ENCODE measurements at regions not wholly inside any gene's neighbourhood (a gene's known extent, or its start where the extent isn't known, plus 50 kb on each side); places are given as distances from the start of the nearest gene placed in this dataset.

DNA sequence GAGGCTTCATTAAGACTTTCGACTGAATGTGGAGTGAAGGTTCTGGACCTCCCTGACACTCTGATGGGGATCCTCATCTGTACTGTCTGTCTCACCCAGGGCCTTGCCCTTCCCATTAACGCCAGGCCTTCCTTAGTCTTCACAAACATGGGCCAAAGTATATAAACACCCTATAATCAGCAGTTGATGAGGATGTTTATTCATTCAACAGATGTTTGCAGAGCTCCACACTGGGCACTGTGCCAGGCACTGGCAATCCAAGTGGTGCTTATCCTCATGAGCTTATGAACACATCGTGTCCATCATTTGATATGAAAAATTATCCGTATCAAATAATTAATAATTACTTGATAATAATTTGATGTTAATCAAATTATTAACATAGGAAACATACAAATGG, 454.4 kb downstream of the FUT8 start:
- no peaks in the 10 kb centered on the region for H3K4me1 ChIP-seq (replicated peaks)
- no peak for DNase-seq (ENCODE audit: low spot score)
- no peaks in the 10 kb centered on the region for H3K27me3 ChIP-seq (replicated peaks; ENCODE audit: insufficient read depth)
- intact Hi-C loops (cut with DNase I), result no loop called here
- H3K27ac ChIP-seq, result no peak overlapping the region
- no peak overlapping the region for H3K4me3 ChIP-seq
- H3K36me3 ChIP-seq, result no peaks in the 10 kb centered on the region
- TF ChIP-seq POLR2A (IDR thresholded peaks at IDR 0.05) (no peak), POLR2AphosphoS5 (IDR thresholded peaks at IDR 0.05) (no peak)
- TF ChIP-seq, protein P1, sequence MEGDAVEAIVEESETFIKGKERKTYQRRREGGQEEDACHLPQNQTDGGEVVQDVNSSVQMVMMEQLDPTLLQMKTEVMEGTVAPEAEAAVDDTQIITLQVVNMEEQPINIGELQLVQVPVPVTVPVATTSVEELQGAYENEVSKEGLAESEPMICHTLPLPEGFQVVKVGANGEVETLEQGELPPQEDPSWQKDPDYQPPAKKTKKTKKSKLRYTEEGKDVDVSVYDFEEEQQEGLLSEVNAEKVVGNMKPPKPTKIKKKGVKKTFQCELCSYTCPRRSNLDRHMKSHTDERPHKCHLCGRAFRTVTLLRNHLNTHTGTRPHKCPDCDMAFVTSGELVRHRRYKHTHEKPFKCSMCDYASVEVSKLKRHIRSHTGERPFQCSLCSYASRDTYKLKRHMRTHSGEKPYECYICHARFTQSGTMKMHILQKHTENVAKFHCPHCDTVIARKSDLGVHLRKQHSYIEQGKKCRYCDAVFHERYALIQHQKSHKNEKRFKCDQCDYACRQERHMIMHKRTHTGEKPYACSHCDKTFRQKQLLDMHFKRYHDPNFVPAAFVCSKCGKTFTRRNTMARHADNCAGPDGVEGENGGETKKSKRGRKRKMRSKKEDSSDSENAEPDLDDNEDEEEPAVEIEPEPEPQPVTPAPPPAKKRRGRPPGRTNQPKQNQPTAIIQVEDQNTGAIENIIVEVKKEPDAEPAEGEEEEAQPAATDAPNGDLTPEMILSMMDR (IDR thresholded peaks at IDR 0.05), result no peak
- 67% methylated on average over 4 of the region's 4 CpGs for WGBS
- H3K9me3 ChIP-seq, result no peaks in the 10 kb centered on the region

DNA sequence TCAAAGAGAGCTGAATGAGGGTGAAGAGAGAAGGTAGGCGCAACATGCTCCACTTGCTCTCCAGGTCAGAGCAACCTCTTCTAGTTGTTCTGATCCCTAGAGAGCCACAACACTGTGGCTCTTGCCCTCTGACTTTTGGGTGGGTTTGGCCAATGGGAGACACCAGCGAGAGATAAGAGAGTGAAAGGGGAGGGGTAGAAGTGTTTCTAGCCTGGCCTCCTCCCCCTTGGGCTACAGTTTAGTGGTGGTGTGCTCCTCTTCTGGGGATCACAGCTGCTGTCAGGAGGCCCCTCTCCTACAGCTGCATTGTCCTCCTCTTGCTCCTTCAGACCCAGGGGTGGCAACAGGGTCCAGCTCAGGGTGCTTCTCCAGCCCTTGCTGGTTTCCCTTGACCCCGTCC, 454.8 kb downstream of the FUT8 start:
- DNase-seq (ENCODE audit: low spot score), result no peak
- WGBS, result 95% methylated on average over 3 of the region's 3 CpGs
- H3K4me1 ChIP-seq (replicated peaks), result no peaks in the 10 kb centered on the region
- H3K27me3 ChIP-seq (replicated peaks; ENCODE audit: insufficient read depth), result no peaks in the 10 kb centered on the region
- no peaks in the 10 kb centered on the region for H3K9me3 ChIP-seq
- no peaks in the 10 kb centered on the region for H3K36me3 ChIP-seq
- no peak overlapping the region for H3K27ac ChIP-seq
- intact Hi-C loops (cut with DNase I), result no loop called here
- no peak overlapping the region for H3K4me3 ChIP-seq
- no peak for TF ChIP-seq POLR2A (IDR thresholded peaks at IDR 0.05)
- no peak for TF ChIP-seq POLR2AphosphoS5 (IDR thresholded peaks at IDR 0.05)

DNA sequence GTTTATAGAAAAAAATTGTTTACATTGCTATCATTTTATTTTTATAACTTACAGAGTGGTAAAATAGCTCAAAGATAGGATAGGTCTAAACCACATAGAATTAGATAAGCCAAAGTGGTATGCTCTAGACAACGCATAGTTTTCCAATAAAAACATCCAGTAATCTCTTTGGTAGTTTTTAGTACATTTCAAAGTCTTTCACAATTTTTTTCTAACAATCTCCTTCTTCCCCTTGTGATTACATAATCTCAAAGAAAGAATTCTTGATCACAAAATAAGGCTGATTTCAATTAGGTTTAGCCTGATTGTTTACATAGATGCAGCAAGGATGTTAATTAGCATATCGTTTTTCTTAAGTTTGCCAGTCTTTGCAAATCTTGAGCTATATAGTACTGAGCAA, 460.0 kb downstream of the FUT8 start:
- Histone ChIP-seq H3K27ac (no peak overlapping the region), H3K4me1 (replicated peaks) (no peaks in the 10 kb centered on the region), H3K4me3 (no peak overlapping the region), H3K27me3 (replicated peaks; ENCODE audit: insufficient read depth) (no peaks in the 10 kb centered on the region), H3K36me3 (no peaks in the 10 kb centered on the region), H3K9me3 (no peaks in the 10 kb centered on the region)
- WGBS, result 77% methylated on average over 2 of the region's 2 CpGs
- intact Hi-C loops (cut with DNase I), result no loop called here
- DNase-seq (ENCODE audit: low spot score), result no peak
- no peak for TF ChIP-seq POLR2AphosphoS5 (IDR thresholded peaks at IDR 0.05)
- TF ChIP-seq, protein P1 (IDR thresholded peaks at IDR 0.05), result no peak
- no peak for TF ChIP-seq POLR2A (IDR thresholded peaks at IDR 0.05)

DNA sequence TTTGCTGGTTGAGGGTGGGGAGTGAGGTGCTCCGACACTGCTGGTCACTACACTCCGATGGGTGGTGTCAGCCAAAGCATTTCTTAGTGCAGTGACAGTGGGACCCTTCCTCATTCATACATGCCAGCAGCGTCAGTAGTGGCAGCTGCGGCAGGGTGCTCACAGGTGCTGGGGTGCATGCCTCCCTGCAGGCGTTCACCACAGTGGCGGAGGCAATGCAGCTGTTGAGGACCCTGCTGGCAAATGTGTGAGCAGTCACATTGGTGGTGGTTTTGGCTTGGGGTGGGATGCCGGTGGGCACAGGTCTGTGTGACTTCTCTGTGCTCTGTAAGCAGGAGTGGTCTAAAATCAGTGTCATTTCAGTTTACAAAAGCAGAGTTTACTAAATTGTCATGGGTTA, 464.6 kb downstream of the FUT8 start:
- no peaks in the 10 kb centered on the region for H3K27me3 ChIP-seq (replicated peaks; ENCODE audit: insufficient read depth)
- intact Hi-C loops (cut with DNase I), result no loop called here
- no peaks in the 10 kb centered on the region for H3K36me3 ChIP-seq
- WGBS, result 98% methylated on average over 7 of the region's 7 CpGs
- no peak for DNase-seq (ENCODE audit: low spot score)
- H3K27ac ChIP-seq, result no peak overlapping the region
- no peak overlapping the region for H3K4me3 ChIP-seq
- H3K9me3 ChIP-seq, result no peaks in the 10 kb centered on the region
- no peaks in the 10 kb centered on the region for H3K4me1 ChIP-seq (replicated peaks)
- TF ChIP-seq POLR2AphosphoS5 (IDR thresholded peaks at IDR 0.05) (no peak), POLR2A (IDR thresholded peaks at IDR 0.05) (no peak)
- TF ChIP-seq, protein P1 (IDR thresholded peaks at IDR 0.05), result no peak

DNA sequence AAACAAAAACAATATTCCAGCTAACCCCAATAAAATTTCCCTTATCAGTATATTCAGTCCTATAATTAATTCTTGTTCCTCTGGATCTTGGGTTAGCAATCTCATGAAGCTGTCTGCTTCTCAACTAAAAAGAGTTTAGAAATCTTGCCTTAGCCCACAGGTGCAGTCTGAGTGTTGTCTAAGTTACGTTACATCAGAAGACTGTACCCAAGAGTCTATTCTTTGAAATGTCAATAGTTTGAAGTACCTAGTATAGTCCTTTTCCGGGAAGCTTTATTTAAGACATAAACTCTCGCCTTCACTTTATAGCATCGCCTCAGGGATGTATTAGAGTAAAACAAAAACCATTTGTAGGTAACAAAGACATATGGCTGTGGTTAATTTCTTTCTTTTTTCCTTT, 465.1 kb downstream of the FUT8 start:
- no peaks in the 10 kb centered on the region for H3K27me3 ChIP-seq (replicated peaks; ENCODE audit: insufficient read depth)
- no peaks in the 10 kb centered on the region for H3K9me3 ChIP-seq
- intact Hi-C loops (cut with DNase I), result no loop called here
- 64% methylated on average over 4 of the region's 4 CpGs for WGBS
- no peak overlapping the region for H3K4me3 ChIP-seq
- no peak for DNase-seq (ENCODE audit: low spot score)
- no peaks in the 10 kb centered on the region for H3K36me3 ChIP-seq
- H3K27ac ChIP-seq, result no peak overlapping the region
- TF ChIP-seq, protein P1 (IDR thresholded peaks at IDR 0.05), result no peak
- TF ChIP-seq POLR2A (IDR thresholded peaks at IDR 0.05), result no peak
- no peak for TF ChIP-seq POLR2AphosphoS5 (IDR thresholded peaks at IDR 0.05)
- no peaks in the 10 kb centered on the region for H3K4me1 ChIP-seq (replicated peaks)
